Duodenal mucosa (tissue), 2 donors: ENCODE measurements at regions not wholly inside any gene's neighbourhood (a gene's known extent, or its start where the extent isn't known, plus 50 kb on each side); places are given as distances from the start of the nearest gene placed in this dataset.
"Not testable (repeated sequence)": the region's sequence is repeated elsewhere in the genome, so short reads cannot be mapped to it uniquely, and the experiment has no call there.

Source experiments
- H3K27ac ChIP-seq: one replicate; pipeline ENCODE4 v1.7.0; 2013; ENCODE audit warnings: low read depth, low read length
- H3K27me3 ChIP-seq, 2 donors: one replicate each; pipeline ENCODE4 v1.7.0; 2013; ENCODE audit warnings: low read length in 2 of 2, control low read depth in 1 of 2; ENCODE audit not compliant: insufficient read depth in 2 of 2, control insufficient read depth in 1 of 2
- H3K36me3 ChIP-seq, 2 donors: one replicate each; pipeline ENCODE4 v1.7.0; 2013; ENCODE audit warnings: low read length in 2 of 2, control low read depth in 1 of 2; ENCODE audit not compliant: insufficient read depth in 2 of 2, control insufficient read depth in 1 of 2
- H3K4me1 ChIP-seq, 2 donors: one replicate each; pipeline ENCODE4 v1.7.0; 2013; ENCODE audit warnings: low read length in 2 of 2, control low read depth in 1 of 2; ENCODE audit not compliant: insufficient read depth in 2 of 2, control insufficient read depth in 1 of 2
- H3K4me3 ChIP-seq, 2 donors: one replicate each; pipeline ENCODE4 v1.7.0; 2013; ENCODE audit warnings: low read length in 2 of 2, low read depth in 1 of 2
- H3K9ac ChIP-seq, 2 donors: one replicate each; pipeline ENCODE4 v1.7.0; 2013; ENCODE audit warnings: low read length in 2 of 2, low read depth in 1 of 2
- H3K9me3 ChIP-seq, 2 donors: one replicate each; pipeline ENCODE4 v1.7.0; 2013; ENCODE audit warnings: low read length in 2 of 2, control low read depth in 1 of 2; ENCODE audit not compliant: control insufficient read depth in 1 of 2

DNA sequence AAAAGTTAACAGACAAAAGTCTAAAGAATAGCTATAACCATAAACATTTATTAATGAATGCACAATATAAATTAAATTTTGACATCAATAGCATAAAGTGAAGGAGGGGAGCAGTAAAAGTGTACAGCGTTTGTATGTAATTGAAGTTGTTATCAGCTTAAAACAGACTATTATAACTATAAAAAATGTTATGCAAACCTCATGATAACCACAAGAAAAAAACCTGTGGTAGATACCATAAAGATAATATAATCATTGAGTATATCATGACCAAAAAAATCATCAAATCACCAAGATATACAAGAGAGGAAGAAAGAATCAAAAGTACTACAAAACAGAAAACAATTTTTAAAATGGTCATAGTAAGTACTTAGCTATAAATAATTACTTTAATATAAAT is 122.1 kb upstream of the ID2 start:
- H3K36me3 ChIP-seq = no peaks in the 10 kb centered on the region
- H3K9me3 ChIP-seq = peaks cover 8 to 18% of the 10 kb centered on the region in 2 donors
- H3K4me1 ChIP-seq = no peaks in the 10 kb centered on the region

GRCh38 chr2:8561692-8562091 is 120.2 kb upstream of the ID2 start:
- H3K27ac ChIP-seq, H3K27me3 ChIP-seq, H3K36me3 ChIP-seq, H3K4me3 ChIP-seq, H3K9ac ChIP-seq, H3K4me1 ChIP-seq: not testable (repeated sequence)
- H3K9me3 ChIP-seq = peaks cover 8 to 18% of the 10 kb centered on the region in 2 donors

More for the DNA sequence above, 122.1 kb upstream of the ID2 start:
- Histone ChIP-seq H3K27me3 (no peaks in the 10 kb centered on the region), H3K27ac (no peak overlapping the region), H3K4me3 (no peak overlapping the region), H3K9ac (no peak overlapping the region)

DNA sequence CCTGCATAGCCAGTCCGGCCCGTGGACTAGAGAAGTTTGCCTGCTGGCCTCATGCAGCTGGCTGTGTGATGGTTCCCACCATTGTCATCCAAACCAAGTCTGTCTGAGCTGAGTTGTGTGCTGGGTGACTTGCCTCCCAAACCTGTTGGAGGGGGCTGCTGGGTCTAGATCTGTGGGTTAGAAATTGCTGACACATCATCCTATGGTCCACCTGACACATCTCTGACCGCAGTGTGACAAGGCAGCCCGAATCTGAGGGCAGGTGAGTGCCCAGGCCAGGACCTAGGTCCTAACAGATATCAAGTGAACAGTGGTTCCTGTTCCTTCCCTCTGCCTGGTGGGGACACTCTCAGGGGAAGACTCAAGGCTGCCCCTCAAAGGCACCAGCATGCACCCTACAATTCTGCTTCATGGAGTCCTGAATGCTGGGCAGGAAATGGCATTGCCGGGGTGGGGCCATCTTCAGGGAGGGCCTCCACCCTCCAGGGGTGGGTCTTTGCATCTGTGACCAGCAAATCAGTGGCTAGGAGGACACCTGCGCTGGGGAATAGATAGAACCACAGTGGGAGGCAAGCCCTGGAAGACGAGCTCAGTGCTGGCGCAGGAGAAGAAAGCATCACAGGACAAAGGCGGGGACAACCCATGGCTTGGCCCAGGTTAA is 117.9 kb upstream of the ID2 start:
- no peak overlapping the region for H3K4me3 ChIP-seq
- no peaks in the 10 kb centered on the region for H3K36me3 ChIP-seq
- H3K27me3 ChIP-seq = no peaks in the 10 kb centered on the region
- H3K9ac ChIP-seq = no peak overlapping the region
- no peak overlapping the region for H3K27ac ChIP-seq
- peaks cover 2 to 16% of the 10 kb centered on the region in 2 donors for H3K9me3 ChIP-seq
- H3K4me1 ChIP-seq = no peaks in the 10 kb centered on the region

DNA sequence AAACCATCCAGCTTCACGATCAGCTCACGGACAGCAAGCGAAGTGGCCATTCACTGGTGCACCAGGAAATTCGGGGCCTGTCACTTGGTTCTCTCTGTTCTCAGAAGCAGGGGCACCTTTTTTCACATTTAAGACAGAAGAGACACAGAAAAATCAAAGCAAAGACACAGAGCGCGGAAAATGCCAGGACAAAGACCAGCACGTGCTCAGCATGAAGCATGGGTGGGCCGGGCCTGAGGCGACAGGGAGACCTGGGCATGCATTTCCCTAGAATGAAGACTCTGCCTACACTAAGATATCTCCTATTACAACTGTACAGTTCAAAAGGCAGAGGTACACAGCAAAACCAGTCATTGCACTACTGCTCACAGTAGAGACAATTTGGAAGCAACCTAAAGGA is 117.4 kb upstream of the ID2 start:
- Histone ChIP-seq H3K9ac (no peak overlapping the region), H3K4me1 (no peaks in the 10 kb centered on the region), H3K9me3 (peaks cover 0 to 10% of the 10 kb centered on the region in 2 donors)

DNA sequence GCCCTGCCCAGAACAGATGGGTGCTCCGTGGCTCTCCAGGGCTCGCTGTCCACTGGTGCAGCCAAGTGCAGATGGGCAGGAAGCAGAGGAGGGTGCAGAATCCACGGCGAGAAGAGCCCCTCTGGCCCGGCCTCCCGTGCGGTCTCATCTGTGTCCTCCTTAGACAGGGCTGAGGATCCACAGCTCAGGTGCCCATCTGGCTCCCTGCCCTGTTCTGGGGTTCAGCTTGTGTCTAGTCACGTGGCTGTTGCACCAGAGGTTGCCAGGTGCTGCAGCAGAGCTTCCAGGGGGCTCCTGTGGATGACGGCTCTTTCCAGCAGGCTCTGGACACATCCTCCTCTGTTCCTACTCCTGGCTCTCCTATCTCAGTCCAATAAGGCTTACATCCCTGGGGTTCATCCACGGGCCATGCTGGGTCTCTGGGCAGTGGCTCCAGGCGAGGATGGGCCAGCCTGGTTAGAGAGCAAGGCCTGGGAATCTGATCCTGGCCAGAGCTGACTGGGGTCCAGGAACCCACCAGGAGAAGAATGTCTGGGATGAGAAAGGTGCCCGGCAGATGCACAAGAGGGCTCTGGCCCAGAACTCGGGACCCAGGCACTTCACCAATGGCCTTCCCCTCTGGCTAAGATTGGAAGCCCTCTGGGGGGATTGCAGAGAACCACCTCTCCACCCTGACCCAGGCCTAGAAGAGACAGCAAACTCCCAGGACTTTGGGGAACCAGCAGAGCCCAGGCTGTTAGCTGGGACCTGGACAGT is 116.3 kb upstream of the ID2 start:
- no peak overlapping the region for H3K4me3 ChIP-seq
- H3K9ac ChIP-seq = no peak overlapping the region
- H3K9me3 ChIP-seq = peaks cover 0 to 8% of the 10 kb centered on the region in 2 donors
- H3K36me3 ChIP-seq = no peaks in the 10 kb centered on the region
- no peaks in the 10 kb centered on the region for H3K27me3 ChIP-seq
- H3K4me1 ChIP-seq = no peaks in the 10 kb centered on the region
- H3K27ac ChIP-seq = no peak overlapping the region

More for the DNA sequence above, 117.4 kb upstream of the ID2 start:
- Histone ChIP-seq H3K36me3 (no peaks in the 10 kb centered on the region), H3K4me3 (no peak overlapping the region), H3K27me3 (no peaks in the 10 kb centered on the region), H3K27ac (no peak overlapping the region)

DNA sequence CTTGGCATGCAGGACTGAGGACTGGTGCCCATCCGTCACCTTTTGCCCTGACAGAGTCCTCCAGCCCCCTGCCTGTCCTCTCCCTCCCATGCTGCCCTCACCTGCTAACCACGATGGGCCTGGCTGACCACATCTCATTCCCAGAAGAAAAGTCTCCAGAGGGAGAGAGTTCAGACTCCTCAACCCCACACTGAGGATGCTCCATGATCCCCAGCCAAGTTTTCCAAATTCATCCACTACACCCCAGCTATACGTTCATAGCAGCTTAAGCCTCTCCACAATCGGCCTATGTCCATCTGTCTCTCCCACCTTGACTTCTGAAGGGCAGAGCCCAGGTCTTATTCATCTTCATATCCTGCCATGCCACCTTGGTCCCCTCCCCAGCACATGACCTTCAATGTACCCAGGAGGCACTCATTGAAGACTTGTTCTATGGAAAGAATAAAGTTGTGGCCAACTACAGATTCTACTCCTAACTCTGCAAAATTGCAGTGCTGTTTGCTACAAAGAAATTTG is 115.6 kb upstream of the ID2 start:
- H3K4me3 ChIP-seq = no peak overlapping the region
- no peaks in the 10 kb centered on the region for H3K36me3 ChIP-seq
- no peak overlapping the region for H3K27ac ChIP-seq
- no peaks in the 10 kb centered on the region for H3K4me1 ChIP-seq
- H3K9ac ChIP-seq = no peak overlapping the region
- no peaks in the 10 kb centered on the region for H3K27me3 ChIP-seq
- peaks cover 0 to 8% of the 10 kb centered on the region in 2 donors for H3K9me3 ChIP-seq

GRCh38 chr2:8566774-8567468 is 114.9 kb upstream of the ID2 start:
- Histone ChIP-seq H3K27me3 (no peaks in the 10 kb centered on the region), H3K36me3 (no peaks in the 10 kb centered on the region), H3K9ac (no peak overlapping the region), H3K27ac (no peak overlapping the region), H3K9me3 (peaks cover 0 to 5% of the 10 kb centered on the region in 2 donors), H3K4me1 (no peaks in the 10 kb centered on the region), H3K4me3 (no peak overlapping the region)

DNA sequence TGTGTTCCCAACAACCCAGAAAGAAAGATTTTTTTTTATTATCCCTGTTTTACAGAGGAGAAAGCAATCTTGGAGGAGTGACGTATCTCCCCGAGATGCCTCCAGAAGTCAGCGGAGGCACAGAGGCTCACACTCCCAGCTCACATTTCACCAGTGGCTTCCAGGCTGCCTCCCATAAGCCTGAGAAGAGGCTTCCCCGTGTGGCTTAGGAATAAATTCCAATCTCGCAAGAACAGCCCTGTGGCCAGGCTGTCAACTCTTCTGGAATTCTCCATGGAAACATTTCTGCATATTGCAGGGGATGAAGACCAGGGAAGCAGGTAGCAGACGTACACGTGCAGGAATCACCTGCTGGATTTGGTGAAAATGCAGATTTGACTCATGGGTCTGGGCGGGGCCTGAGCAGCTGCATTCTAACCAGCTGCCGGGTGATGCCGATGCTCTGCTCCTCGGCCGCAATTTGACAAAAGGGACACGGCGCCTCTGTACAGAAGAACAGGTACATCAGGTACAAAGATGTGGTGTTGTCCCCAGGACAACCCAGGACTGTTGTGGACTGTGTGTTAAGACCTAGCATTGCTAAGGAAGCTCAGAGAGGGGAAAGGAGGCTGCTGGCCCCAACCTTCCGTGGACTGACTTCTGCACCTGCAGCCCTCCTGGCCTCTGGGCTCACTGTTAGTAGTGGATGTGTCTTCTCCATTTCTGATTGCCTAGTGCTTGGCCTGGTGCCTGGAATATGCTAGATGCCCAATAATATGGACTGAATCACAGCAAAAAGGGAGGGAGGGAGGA is 114.2 kb upstream of the ID2 start:
- no peaks in the 10 kb centered on the region for H3K27me3 ChIP-seq
- H3K36me3 ChIP-seq = no peaks in the 10 kb centered on the region
- H3K9ac ChIP-seq = no peak overlapping the region
- no peaks in the 10 kb centered on the region for H3K9me3 ChIP-seq
- peaks cover 0 to 7% of the 10 kb centered on the region in 2 donors for H3K4me1 ChIP-seq
- H3K4me3 ChIP-seq = no peak overlapping the region
- no peak overlapping the region for H3K27ac ChIP-seq

GRCh38 chr2:8568543-8569302 is 113.1 kb upstream of the ID2 start:
- no peaks in the 10 kb centered on the region for H3K36me3 ChIP-seq
- H3K4me3 ChIP-seq = no peak overlapping the region
- H3K27me3 ChIP-seq = no peaks in the 10 kb centered on the region
- H3K4me1 ChIP-seq = peaks cover 5 to 15% of the 10 kb centered on the region in 2 donors
- no peak overlapping the region for H3K27ac ChIP-seq
- H3K9ac ChIP-seq = no peak overlapping the region
- no peaks in the 10 kb centered on the region for H3K9me3 ChIP-seq
